IMR-90 (cell line): ENCODE measurements at regions not wholly inside any gene's neighbourhood (a gene's known extent, or its start where the extent isn't known, plus 50 kb on each side); places are given as distances from the start of the nearest gene placed in this dataset.

Experiments used
- ATAC-seq: fragments of 200-7000 bp; cut with Tn5 transposase; 2 replicates; pipeline ENCODE4 v1.9.1; 2020; ENCODE audit warnings: low read depth, mild to moderate bottlenecking, moderate library complexity
- BruUV-seq: library from RNA; stranded (reverse); fragments of 400-500 nt; replicated peaks from 2 replicates; lab custom pipeline; 2021; lab: Mats Ljungman, UMichigan
- CTCF ChIA-PET: fragments of 300-600 bp; formaldehyde crosslinking; extraction: SDS; loops from one replicate; lab custom pipeline; 2021; ENCODE audit warnings: antibody characterized with exemption; lab: Yijun Ruan, JAX
- POLR2A ChIA-PET: fragments of 300-600 bp; sonication (Branson Sonifier 250); formaldehyde crosslinking; loops from one replicate; lab custom pipeline; 2022; ENCODE audit warnings: antibody characterized with exemption; ENCODE audit not compliant: unreplicated experiment; lab: Charles Lee
- DNase-seq: peaks from one replicate; pipeline ENCODE4 v3.0.0; 2013
- H2AFZ ChIP-seq: replicated peaks from 2 replicates; pipeline ENCODE3; 2013; ENCODE audit warnings: low read length, mild to moderate bottlenecking; ENCODE audit not compliant: poor library complexity
- H2AK5ac ChIP-seq: 2 replicates; pipeline ENCODE4 v1.6.1; 2013; ENCODE audit warnings: low read depth, low read length, inconsistent platforms
- H2AK9ac ChIP-seq: replicated peaks from 2 replicates; pipeline ENCODE3; 2013; ENCODE audit warnings: mild to moderate bottlenecking, low read depth, low read length, moderate library complexity; ENCODE audit not compliant: poor library complexity
- H2BK120ac ChIP-seq: 2 replicates; pipeline ENCODE4 v1.6.1; 2013; ENCODE audit warnings: low read depth, low read length, inconsistent platforms
- H2BK15ac ChIP-seq: 3 replicates; pipeline ENCODE4 v1.6.1; 2013; ENCODE audit warnings: low read depth, low read length, inconsistent platforms
- H2BK20ac ChIP-seq: 2 replicates; pipeline ENCODE4 v1.6.1; 2013; ENCODE audit warnings: low read depth, mild to moderate bottlenecking, inconsistent platforms, low read length, moderate library complexity
- H2BK5ac ChIP-seq: 2 replicates; pipeline ENCODE4 v1.6.1; 2013; ENCODE audit warnings: mild to moderate bottlenecking, low read depth, low read length, inconsistent platforms; ENCODE audit not compliant: poor library complexity, severe bottlenecking
- H3K14ac ChIP-seq: replicated peaks from 2 replicates; pipeline ENCODE4 v1.6.1; 2013; ENCODE audit warnings: low read depth, low read length, inconsistent platforms
- H3K18ac ChIP-seq: 2 replicates; pipeline ENCODE4 v1.6.1; 2013; ENCODE audit warnings: low read depth, low read length, control low read depth
- H3K23ac ChIP-seq: 2 replicates; pipeline ENCODE4 v1.6.1; 2013; ENCODE audit warnings: low read depth, low read length, inconsistent platforms
- H3K27ac ChIP-seq: 2 replicates; pipeline ENCODE4 v1.5.1; 2013; ENCODE audit warnings: mild to moderate bottlenecking, control low read depth, low read length; ENCODE audit not compliant: insufficient read depth
- H3K27me3 ChIP-seq: 2 replicates; pipeline ENCODE4 v1.6.1; 2013; ENCODE audit warnings: low read length; ENCODE audit not compliant: control insufficient read depth, insufficient read depth
- H3K36me3 ChIP-seq: 2 replicates; pipeline ENCODE4 v1.6.1; 2013; ENCODE audit warnings: low read length, mixed read lengths; ENCODE audit not compliant: control insufficient read depth, insufficient read depth
- H3K4ac ChIP-seq: 2 replicates; pipeline ENCODE4 v1.6.1; 2013; ENCODE audit warnings: low read depth, low read length, inconsistent platforms
- H3K4me1 ChIP-seq: 2 replicates; pipeline ENCODE4 v1.6.1; 2013; ENCODE audit warnings: low read length, mixed read lengths; ENCODE audit not compliant: control insufficient read depth, insufficient read depth
- H3K4me2 ChIP-seq: 2 replicates; pipeline ENCODE4 v1.6.1; 2013; ENCODE audit warnings: low read depth, mild to moderate bottlenecking, control low read depth, low read length, moderate library complexity
- H3K4me3 ChIP-seq: 2 replicates; pipeline ENCODE4 v1.5.1; 2013; ENCODE audit warnings: low read depth, mild to moderate bottlenecking, control low read depth, low read length, moderate library complexity; ENCODE audit not compliant: insufficient read depth
- H3K56ac ChIP-seq: 2 replicates; pipeline ENCODE4 v1.6.1; 2013; ENCODE audit warnings: low read length, inconsistent platforms; ENCODE audit not compliant: insufficient read depth; ENCODE audit errors: extremely low read depth
- H3K79me1 ChIP-seq, 2 experiments: 2 replicates each; pipeline ENCODE4 v1.6.1; 2013; ENCODE audit warnings: low read length in 2 of 2, inconsistent platforms in 1 of 2, low read depth in 1 of 2
- H3K9ac ChIP-seq: 2 replicates; pipeline ENCODE4 v1.6.1; 2013; ENCODE audit warnings: low read depth, low read length, control low read depth
- H3K9me1 ChIP-seq: 2 replicates; pipeline ENCODE4 v1.6.1; 2013; ENCODE audit warnings: low read length, inconsistent platforms; ENCODE audit not compliant: insufficient read depth
- H3K9me3 ChIP-seq: 2 replicates; pipeline ENCODE4 v1.6.1; 2013; ENCODE audit warnings: low read length; ENCODE audit not compliant: control insufficient read depth, insufficient read depth
- H4K20me1 ChIP-seq: 2 replicates; pipeline ENCODE4 v1.6.1; 2013; ENCODE audit warnings: low read length, inconsistent platforms; ENCODE audit not compliant: insufficient read depth
- H4K5ac ChIP-seq: 2 replicates; pipeline ENCODE4 v1.6.1; 2013; ENCODE audit warnings: mild to moderate bottlenecking, low read depth, low read length, control low read depth
- H4K8ac ChIP-seq, 2 experiments: 2 replicates each; pipeline ENCODE4 v1.6.1; 2013; ENCODE audit warnings: low read depth in 2 of 2, low read length in 2 of 2, control low read depth in 1 of 2, inconsistent platforms in 1 of 2
- H4K91ac ChIP-seq: 2 replicates; pipeline ENCODE4 v1.6.1; 2013; ENCODE audit warnings: low read depth, low read length, inconsistent platforms; ENCODE audit not compliant: insufficient read depth
- BHLHE40 ChIP-seq: fragments of 150-350 bp; IDR thresholded peaks from 2 replicates; pipeline ENCODE4 v1.6.1; 2016; ENCODE audit warnings: mild to moderate bottlenecking, low read depth, low read length
- CEBPB ChIP-seq: IDR thresholded peaks from 2 replicates; pipeline ENCODE4 v1.6.1; 2012; ENCODE audit warnings: low read depth, low read length, improper control_type of control experiment
- CTCF ChIP-seq: conservative IDR thresholded peaks from 2 replicates; pipeline ENCODE4 v1.5.1; 2012; ENCODE audit warnings: mild to moderate bottlenecking, low read depth, low read length, improper control_type of control experiment
- FOS ChIP-seq: fragments of 150-350 bp; IDR thresholded peaks from 2 replicates; pipeline ENCODE4 v1.6.1; 2016; ENCODE audit warnings: low read depth, low read length
- MAFK ChIP-seq: IDR thresholded peaks from 2 replicates; pipeline ENCODE4 v1.6.1; 2012; ENCODE audit warnings: low read depth, low read length, improper control_type of control experiment
- MAZ ChIP-seq: IDR thresholded peaks from 2 replicates; pipeline ENCODE4 v1.6.1; 2012; ENCODE audit warnings: low read depth, mild to moderate bottlenecking, low read length, improper control_type of control experiment, moderate library complexity, borderline replicate concordance
- MXI1 ChIP-seq: IDR thresholded peaks from 2 replicates; pipeline ENCODE4 v1.6.1; 2012; ENCODE audit warnings: low read depth, mild to moderate bottlenecking, low read length, moderate library complexity, borderline replicate concordance
- NFE2L2 ChIP-seq: fragments of 150-350 bp; IDR thresholded peaks from 2 replicates; pipeline ENCODE4 v1.6.1; 2016; ENCODE audit warnings: low read depth, mild to moderate bottlenecking, low read length
- POLR2A ChIP-seq: IDR thresholded peaks from 2 replicates; pipeline ENCODE4 v1.6.1; 2012; ENCODE audit warnings: mild to moderate bottlenecking, low read depth, low read length
- RAD21 ChIP-seq: IDR thresholded peaks from 2 replicates; pipeline ENCODE4 v1.6.1; 2012; ENCODE audit warnings: low read length, improper control_type of control experiment
- RCOR1 ChIP-seq: IDR thresholded peaks from 2 replicates; pipeline ENCODE4 v1.6.1; 2012; ENCODE audit warnings: mild to moderate bottlenecking, low read length, improper control_type of control experiment; ENCODE audit not compliant: insufficient replicate concordance
- RFX5 ChIP-seq: IDR thresholded peaks from 2 replicates; pipeline ENCODE4 v1.8.0; 2012; ENCODE audit warnings: low read depth, mild to moderate bottlenecking, low read length, moderate library complexity
- SMC3 ChIP-seq: fragments of 150-350 bp; IDR thresholded peaks from 2 replicates; pipeline ENCODE4 v1.6.1; 2016; ENCODE audit warnings: low read depth, mild to moderate bottlenecking, antibody characterized with exemption, low read length, moderate library complexity
- USF2 ChIP-seq: fragments of 150-350 bp; IDR thresholded peaks from 2 replicates; pipeline ENCODE4 v1.6.1; 2017; ENCODE audit warnings: mild to moderate bottlenecking, antibody characterized with exemption, low read length, low read depth
- WGBS, 2 experiments: methylation state at CpG; one replicate each; pipeline versions ENCODE4 v1.1.5 to v1.1.7; 2013; ENCODE audit warnings: missing lambda C conversion rate in 2 of 2; ENCODE audit not compliant: insufficient read length in 1 of 2; ENCODE audit errors: extremely low coverage in 2 of 2; 5-methylcytosine and 5-hydroxymethylcytosine counted together
- dilution Hi-C: fragments of 300-500 bp; cut with HindIII; formaldehyde crosslinking; loops from one replicate; pipeline ENCODE4 v1.14.3; 2018; ENCODE audit warnings: low sequenced_read_pairs; ENCODE audit not compliant: unreplicated experiment
- in situ Hi-C: fragments of 300-500 bp; cut with MboI; formaldehyde crosslinking; loops from 3 replicates; pipeline ENCODE4 v1.14.3; 2019; ENCODE audit warnings: low sequenced_read_pairs, inconsistent platforms, mixed read lengths
- intact Hi-C: fragments of 100-400 bp; cut with micrococcal nuclease; formaldehyde crosslinking; loops from 2 replicates; pipeline ENCODE4 v1.10.0; 2022
- TF ChIP-seq, protein P1 (sequence below): fragments of 150-350 bp; IDR thresholded peaks from 2 replicates; pipeline ENCODE4 v1.6.1; 2016; ENCODE audit warnings: low read depth, mild to moderate bottlenecking, low read length, moderate library complexity, borderline replicate concordance

DNA sequence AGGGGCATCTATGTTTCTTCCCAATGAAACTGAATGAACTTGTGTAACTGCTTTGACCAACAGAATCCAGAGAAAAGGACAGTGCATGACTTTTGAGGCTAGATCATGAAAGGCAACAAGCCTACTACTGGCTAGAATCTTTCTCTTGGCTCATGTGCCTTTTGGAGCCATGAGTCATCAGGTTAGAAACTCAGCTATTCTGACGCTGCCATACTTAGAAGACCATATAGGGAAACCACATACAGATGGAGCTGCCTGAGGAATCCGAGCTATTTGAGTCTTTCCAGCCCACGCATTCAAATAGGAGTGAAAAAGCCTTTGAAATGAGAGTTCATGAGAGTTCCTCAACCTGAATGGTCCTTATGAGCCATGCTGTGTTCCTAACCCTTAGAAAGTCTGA lies 738.5 kb upstream of the CHRM3 start:
- Histone ChIP-seq H3K9me3 (no peaks in the 10 kb centered on the region), H2BK15ac (no peak overlapping the region), H2AK9ac (no peak overlapping the region), H3K27me3 (no peaks in the 10 kb centered on the region), H2AFZ (no peak overlapping the region), H3K4me3 (no peak overlapping the region), H4K91ac (peak overlapping the region; percentile 34), H3K36me3 (no peaks in the 10 kb centered on the region), H3K4ac (no peak overlapping the region; the same call in 1 of the 2 replicates), H3K23ac (no peak overlapping the region; the same call in 1 of the 2 replicates), H3K4me1 (peaks cover 5% of the 10 kb centered on the region), H3K27ac (peak overlapping the region; percentile 42; the same call in 1 of the 2 replicates), H2BK5ac (peak overlapping the region; percentile 97), H4K5ac (peak overlapping the region; percentile 28; the same call in 1 of the 2 replicates), H3K14ac (no peak overlapping the region), H2AK5ac (no peak overlapping the region), H3K79me1 (no peaks in the 10 kb centered on the region), H4K20me1 (no peaks in the 10 kb centered on the region), H3K9me1 (peaks cover 2% of the 10 kb centered on the region; the same call in 1 of the 2 replicates), H2BK20ac (peak overlapping the region; percentile 91; the same call in 1 of the 2 replicates), H3K9ac (no peak overlapping the region), H4K8ac (peak overlapping the region; percentile 83 to 97; a peak in 2 of 4 replicates), H3K18ac (peak overlapping the region; percentile 75; the same call in 1 of the 2 replicates), H2BK120ac (peak overlapping the region; percentile 87; the same call in 1 of the 2 replicates), H3K56ac (peak overlapping the region; percentile 55), H3K4me2 (no peak overlapping the region)
- TF ChIP-seq RAD21 (no peak), POLR2A (peak; percentile 32; the same call in 1 of the 2 replicates), MAFK (peak; percentile 37; the same call in 1 of the 2 replicates), BHLHE40 (peak; percentile 74), MXI1 (no peak), CTCF (no peak), USF2 (peak; percentile 66; the same call in 1 of the 2 replicates), FOS (peak; percentile 96), MAZ (no peak), RCOR1 (no peak), RFX5 (no peak), SMC3 (no peak), CEBPB (peak; percentile 48), NFE2L2 (peak; percentile 48; the same call in 1 of the 2 replicates)
- TF ChIP-seq, protein P1, sequence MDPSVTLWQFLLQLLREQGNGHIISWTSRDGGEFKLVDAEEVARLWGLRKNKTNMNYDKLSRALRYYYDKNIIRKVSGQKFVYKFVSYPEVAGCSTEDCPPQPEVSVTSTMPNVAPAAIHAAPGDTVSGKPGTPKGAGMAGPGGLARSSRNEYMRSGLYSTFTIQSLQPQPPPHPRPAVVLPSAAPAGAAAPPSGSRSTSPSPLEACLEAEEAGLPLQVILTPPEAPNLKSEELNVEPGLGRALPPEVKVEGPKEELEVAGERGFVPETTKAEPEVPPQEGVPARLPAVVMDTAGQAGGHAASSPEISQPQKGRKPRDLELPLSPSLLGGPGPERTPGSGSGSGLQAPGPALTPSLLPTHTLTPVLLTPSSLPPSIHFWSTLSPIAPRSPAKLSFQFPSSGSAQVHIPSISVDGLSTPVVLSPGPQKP: no peak
- DNase-seq (peak; percentile 100), ATAC-seq (peak; percentile 96)
- intact Hi-C loops (no loop called here), in situ Hi-C loops (no loop called here), dilution Hi-C loops (no loop called here)
- BruUV-seq: no TSS peak
- ChIA-PET CTCF (no interaction called here), POLR2A (no interaction called here)
- WGBS, 2 experiments: no CpG with 5 or more reads among the region's 3 CpGs
